IMR-90 (cell line): ENCODE measurements at regions not wholly inside any gene's neighbourhood (a gene's known extent, or its start where the extent isn't known, plus 50 kb on each side); places are given as distances from the start of the nearest gene placed in this dataset.

Experiments used
- ATAC-seq: fragments of 200-7000 bp; cut with Tn5 transposase; 2 replicates; pipeline ENCODE4 v1.9.1; 2020; ENCODE audit warnings: low read depth, mild to moderate bottlenecking, moderate library complexity
- BruUV-seq: library from RNA; stranded (reverse); fragments of 400-500 nt; replicated peaks from 2 replicates; lab custom pipeline; 2021; lab: Mats Ljungman, UMichigan
- CTCF ChIA-PET: fragments of 300-600 bp; formaldehyde crosslinking; extraction: SDS; loops from one replicate; lab custom pipeline; 2021; ENCODE audit warnings: antibody characterized with exemption; lab: Yijun Ruan, JAX
- POLR2A ChIA-PET: fragments of 300-600 bp; sonication (Branson Sonifier 250); formaldehyde crosslinking; loops from one replicate; lab custom pipeline; 2022; ENCODE audit warnings: antibody characterized with exemption; ENCODE audit not compliant: unreplicated experiment; lab: Charles Lee
- DNase-seq: peaks from one replicate; pipeline ENCODE4 v3.0.0; 2013
- H2AFZ ChIP-seq: replicated peaks from 2 replicates; pipeline ENCODE3; 2013; ENCODE audit warnings: low read length, mild to moderate bottlenecking; ENCODE audit not compliant: poor library complexity
- H2AK5ac ChIP-seq: 2 replicates; pipeline ENCODE4 v1.6.1; 2013; ENCODE audit warnings: low read depth, low read length, inconsistent platforms
- H2AK9ac ChIP-seq: replicated peaks from 2 replicates; pipeline ENCODE3; 2013; ENCODE audit warnings: mild to moderate bottlenecking, low read depth, low read length, moderate library complexity; ENCODE audit not compliant: poor library complexity
- H2BK120ac ChIP-seq: 2 replicates; pipeline ENCODE4 v1.6.1; 2013; ENCODE audit warnings: low read depth, low read length, inconsistent platforms
- H2BK15ac ChIP-seq: 3 replicates; pipeline ENCODE4 v1.6.1; 2013; ENCODE audit warnings: low read depth, low read length, inconsistent platforms
- H2BK20ac ChIP-seq: 2 replicates; pipeline ENCODE4 v1.6.1; 2013; ENCODE audit warnings: low read depth, mild to moderate bottlenecking, inconsistent platforms, low read length, moderate library complexity
- H2BK5ac ChIP-seq: 2 replicates; pipeline ENCODE4 v1.6.1; 2013; ENCODE audit warnings: mild to moderate bottlenecking, low read depth, low read length, inconsistent platforms; ENCODE audit not compliant: poor library complexity, severe bottlenecking
- H3K14ac ChIP-seq: replicated peaks from 2 replicates; pipeline ENCODE4 v1.6.1; 2013; ENCODE audit warnings: low read depth, low read length, inconsistent platforms
- H3K18ac ChIP-seq: 2 replicates; pipeline ENCODE4 v1.6.1; 2013; ENCODE audit warnings: low read depth, low read length, control low read depth
- H3K23ac ChIP-seq: 2 replicates; pipeline ENCODE4 v1.6.1; 2013; ENCODE audit warnings: low read depth, low read length, inconsistent platforms
- H3K27ac ChIP-seq: 2 replicates; pipeline ENCODE4 v1.5.1; 2013; ENCODE audit warnings: mild to moderate bottlenecking, control low read depth, low read length; ENCODE audit not compliant: insufficient read depth
- H3K27me3 ChIP-seq: 2 replicates; pipeline ENCODE4 v1.6.1; 2013; ENCODE audit warnings: low read length; ENCODE audit not compliant: control insufficient read depth, insufficient read depth
- H3K36me3 ChIP-seq: 2 replicates; pipeline ENCODE4 v1.6.1; 2013; ENCODE audit warnings: low read length, mixed read lengths; ENCODE audit not compliant: control insufficient read depth, insufficient read depth
- H3K4ac ChIP-seq: 2 replicates; pipeline ENCODE4 v1.6.1; 2013; ENCODE audit warnings: low read depth, low read length, inconsistent platforms
- H3K4me1 ChIP-seq: 2 replicates; pipeline ENCODE4 v1.6.1; 2013; ENCODE audit warnings: low read length, mixed read lengths; ENCODE audit not compliant: control insufficient read depth, insufficient read depth
- H3K4me2 ChIP-seq: 2 replicates; pipeline ENCODE4 v1.6.1; 2013; ENCODE audit warnings: low read depth, mild to moderate bottlenecking, control low read depth, low read length, moderate library complexity
- H3K4me3 ChIP-seq: 2 replicates; pipeline ENCODE4 v1.5.1; 2013; ENCODE audit warnings: low read depth, mild to moderate bottlenecking, control low read depth, low read length, moderate library complexity; ENCODE audit not compliant: insufficient read depth
- H3K56ac ChIP-seq: 2 replicates; pipeline ENCODE4 v1.6.1; 2013; ENCODE audit warnings: low read length, inconsistent platforms; ENCODE audit not compliant: insufficient read depth; ENCODE audit errors: extremely low read depth
- H3K79me1 ChIP-seq, 2 experiments: 2 replicates each; pipeline ENCODE4 v1.6.1; 2013; ENCODE audit warnings: low read length in 2 of 2, inconsistent platforms in 1 of 2, low read depth in 1 of 2
- H3K9ac ChIP-seq: 2 replicates; pipeline ENCODE4 v1.6.1; 2013; ENCODE audit warnings: low read depth, low read length, control low read depth
- H3K9me1 ChIP-seq: 2 replicates; pipeline ENCODE4 v1.6.1; 2013; ENCODE audit warnings: low read length, inconsistent platforms; ENCODE audit not compliant: insufficient read depth
- H3K9me3 ChIP-seq: 2 replicates; pipeline ENCODE4 v1.6.1; 2013; ENCODE audit warnings: low read length; ENCODE audit not compliant: control insufficient read depth, insufficient read depth
- H4K20me1 ChIP-seq: 2 replicates; pipeline ENCODE4 v1.6.1; 2013; ENCODE audit warnings: low read length, inconsistent platforms; ENCODE audit not compliant: insufficient read depth
- H4K5ac ChIP-seq: 2 replicates; pipeline ENCODE4 v1.6.1; 2013; ENCODE audit warnings: mild to moderate bottlenecking, low read depth, low read length, control low read depth
- H4K8ac ChIP-seq, 2 experiments: 2 replicates each; pipeline ENCODE4 v1.6.1; 2013; ENCODE audit warnings: low read depth in 2 of 2, low read length in 2 of 2, control low read depth in 1 of 2, inconsistent platforms in 1 of 2
- H4K91ac ChIP-seq: 2 replicates; pipeline ENCODE4 v1.6.1; 2013; ENCODE audit warnings: low read depth, low read length, inconsistent platforms; ENCODE audit not compliant: insufficient read depth
- BHLHE40 ChIP-seq: fragments of 150-350 bp; IDR thresholded peaks from 2 replicates; pipeline ENCODE4 v1.6.1; 2016; ENCODE audit warnings: mild to moderate bottlenecking, low read depth, low read length
- CEBPB ChIP-seq: IDR thresholded peaks from 2 replicates; pipeline ENCODE4 v1.6.1; 2012; ENCODE audit warnings: low read depth, low read length, improper control_type of control experiment
- CHD1 ChIP-seq: IDR thresholded peaks from 2 replicates; pipeline ENCODE4 v1.6.1; 2012; ENCODE audit warnings: low read depth, low read length, improper control_type of control experiment
- CTCF ChIP-seq: conservative IDR thresholded peaks from 2 replicates; pipeline ENCODE4 v1.5.1; 2012; ENCODE audit warnings: mild to moderate bottlenecking, low read depth, low read length, improper control_type of control experiment
- FOS ChIP-seq: fragments of 150-350 bp; IDR thresholded peaks from 2 replicates; pipeline ENCODE4 v1.6.1; 2016; ENCODE audit warnings: low read depth, low read length
- MAFK ChIP-seq: IDR thresholded peaks from 2 replicates; pipeline ENCODE4 v1.6.1; 2012; ENCODE audit warnings: low read depth, low read length, improper control_type of control experiment
- MAZ ChIP-seq: IDR thresholded peaks from 2 replicates; pipeline ENCODE4 v1.6.1; 2012; ENCODE audit warnings: low read depth, mild to moderate bottlenecking, low read length, improper control_type of control experiment, moderate library complexity, borderline replicate concordance
- MXI1 ChIP-seq: IDR thresholded peaks from 2 replicates; pipeline ENCODE4 v1.6.1; 2012; ENCODE audit warnings: low read depth, mild to moderate bottlenecking, low read length, moderate library complexity, borderline replicate concordance
- NFE2L2 ChIP-seq: fragments of 150-350 bp; IDR thresholded peaks from 2 replicates; pipeline ENCODE4 v1.6.1; 2016; ENCODE audit warnings: low read depth, mild to moderate bottlenecking, low read length
- POLR2A ChIP-seq: IDR thresholded peaks from 2 replicates; pipeline ENCODE4 v1.6.1; 2012; ENCODE audit warnings: mild to moderate bottlenecking, low read depth, low read length
- RAD21 ChIP-seq: IDR thresholded peaks from 2 replicates; pipeline ENCODE4 v1.6.1; 2012; ENCODE audit warnings: low read length, improper control_type of control experiment
- RCOR1 ChIP-seq: IDR thresholded peaks from 2 replicates; pipeline ENCODE4 v1.6.1; 2012; ENCODE audit warnings: mild to moderate bottlenecking, low read length, improper control_type of control experiment; ENCODE audit not compliant: insufficient replicate concordance
- RFX5 ChIP-seq: IDR thresholded peaks from 2 replicates; pipeline ENCODE4 v1.8.0; 2012; ENCODE audit warnings: low read depth, mild to moderate bottlenecking, low read length, moderate library complexity
- SMC3 ChIP-seq: fragments of 150-350 bp; IDR thresholded peaks from 2 replicates; pipeline ENCODE4 v1.6.1; 2016; ENCODE audit warnings: low read depth, mild to moderate bottlenecking, antibody characterized with exemption, low read length, moderate library complexity
- USF2 ChIP-seq: fragments of 150-350 bp; IDR thresholded peaks from 2 replicates; pipeline ENCODE4 v1.6.1; 2017; ENCODE audit warnings: mild to moderate bottlenecking, antibody characterized with exemption, low read length, low read depth
- WGBS, 2 experiments: methylation state at CpG; one replicate each; pipeline versions ENCODE4 v1.1.5 to v1.1.7; 2013; ENCODE audit warnings: missing lambda C conversion rate in 2 of 2; ENCODE audit not compliant: insufficient read length in 1 of 2; ENCODE audit errors: extremely low coverage in 2 of 2; 5-methylcytosine and 5-hydroxymethylcytosine counted together
- dilution Hi-C: fragments of 300-500 bp; cut with HindIII; formaldehyde crosslinking; loops from one replicate; pipeline ENCODE4 v1.14.3; 2018; ENCODE audit warnings: low sequenced_read_pairs; ENCODE audit not compliant: unreplicated experiment
- in situ Hi-C: fragments of 300-500 bp; cut with MboI; formaldehyde crosslinking; loops from 3 replicates; pipeline ENCODE4 v1.14.3; 2019; ENCODE audit warnings: low sequenced_read_pairs, inconsistent platforms, mixed read lengths
- intact Hi-C: fragments of 100-400 bp; cut with micrococcal nuclease; formaldehyde crosslinking; loops from 2 replicates; pipeline ENCODE4 v1.10.0; 2022
- TF ChIP-seq, protein P1 (sequence below): fragments of 150-350 bp; IDR thresholded peaks from 2 replicates; pipeline ENCODE4 v1.6.1; 2016; ENCODE audit warnings: low read depth, mild to moderate bottlenecking, low read length, moderate library complexity, borderline replicate concordance

GRCh38 chr20:39898467-39898852 is 790.6 kb downstream of the MAFB start:
- no peak for ATAC-seq
- no peak overlapping the region for H3K9ac ChIP-seq
- in situ Hi-C loops: loop anchor here (25.0 kb wide), 1 partner anchor 789 kb away; the partner anchor contains the start of gene MAFB
- no peak overlapping the region for H2BK20ac ChIP-seq
- H3K23ac ChIP-seq: no peak overlapping the region
- H4K91ac ChIP-seq: no peak overlapping the region
- WGBS, 2 experiments: no CpG with 5 or more reads among the region's 2 CpGs
- no peak overlapping the region for H4K8ac ChIP-seq
- H3K4me3 ChIP-seq: no peak overlapping the region
- H3K56ac ChIP-seq: no peak overlapping the region
- H3K18ac ChIP-seq: no peak overlapping the region
- H2AK5ac ChIP-seq: no peak overlapping the region
- peaks cover 4% of the 10 kb centered on the region for H3K27me3 ChIP-seq
- no peak overlapping the region for H2AK9ac ChIP-seq
- POLR2A ChIA-PET: no interaction called here
- H2BK15ac ChIP-seq: no peak overlapping the region
- H2BK5ac ChIP-seq: no peak overlapping the region
- H3K79me1 ChIP-seq: no peaks in the 10 kb centered on the region
- no peaks in the 10 kb centered on the region for H3K9me3 ChIP-seq
- no peak overlapping the region for H2AFZ ChIP-seq
- no peak overlapping the region for H3K14ac ChIP-seq
- intact Hi-C loops: no loop called here
- no peak for TF ChIP-seq FOS
- no peak for TF ChIP-seq BHLHE40
- no peak for TF ChIP-seq CTCF
- TF ChIP-seq RFX5: no peak
- TF ChIP-seq POLR2A: no peak
- no peak for TF ChIP-seq RCOR1
- no peak for TF ChIP-seq MAZ
- TF ChIP-seq RAD21: no peak
- TF ChIP-seq, protein P1, sequence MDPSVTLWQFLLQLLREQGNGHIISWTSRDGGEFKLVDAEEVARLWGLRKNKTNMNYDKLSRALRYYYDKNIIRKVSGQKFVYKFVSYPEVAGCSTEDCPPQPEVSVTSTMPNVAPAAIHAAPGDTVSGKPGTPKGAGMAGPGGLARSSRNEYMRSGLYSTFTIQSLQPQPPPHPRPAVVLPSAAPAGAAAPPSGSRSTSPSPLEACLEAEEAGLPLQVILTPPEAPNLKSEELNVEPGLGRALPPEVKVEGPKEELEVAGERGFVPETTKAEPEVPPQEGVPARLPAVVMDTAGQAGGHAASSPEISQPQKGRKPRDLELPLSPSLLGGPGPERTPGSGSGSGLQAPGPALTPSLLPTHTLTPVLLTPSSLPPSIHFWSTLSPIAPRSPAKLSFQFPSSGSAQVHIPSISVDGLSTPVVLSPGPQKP: no peak
- TF ChIP-seq SMC3: no peak
- TF ChIP-seq MXI1: no peak
- TF ChIP-seq NFE2L2: no peak
- TF ChIP-seq CHD1: no peak
- TF ChIP-seq CEBPB: no peak
- TF ChIP-seq MAFK: no peak
- no peak for TF ChIP-seq USF2
- dilution Hi-C loops: no loop called here
- DNase-seq: no peak
- H3K27ac ChIP-seq: no peak overlapping the region
- H3K36me3 ChIP-seq: no peaks in the 10 kb centered on the region
- no peaks in the 10 kb centered on the region for H4K20me1 ChIP-seq
- no peak overlapping the region for H4K5ac ChIP-seq
- H3K9me1 ChIP-seq: no peaks in the 10 kb centered on the region
- no peak overlapping the region for H3K4me2 ChIP-seq
- peaks cover 2% of the 10 kb centered on the region; the same call in 1 of the 2 replicates for H3K4me1 ChIP-seq
- CTCF ChIA-PET: no interaction called here
- no TSS peak for BruUV-seq
- no peak overlapping the region; the same call in 1 of the 2 replicates for H2BK120ac ChIP-seq
- no peak overlapping the region; the same call in 1 of the 2 replicates for H3K4ac ChIP-seq
